Embryonic facial prominence (tissue), 1 donor: ENCODE measurements at regions not wholly inside any gene's neighbourhood (a gene's known extent, or its start where the extent isn't known, plus 50 kb on each side); places are given as distances from the start of the nearest gene placed in this dataset.

Experiments used
- DNase-seq: peaks from one replicate; pipeline ENCODE4 v3.0.0-alpha.2; 2016; ENCODE audit errors: extremely low spot score

DNA sequence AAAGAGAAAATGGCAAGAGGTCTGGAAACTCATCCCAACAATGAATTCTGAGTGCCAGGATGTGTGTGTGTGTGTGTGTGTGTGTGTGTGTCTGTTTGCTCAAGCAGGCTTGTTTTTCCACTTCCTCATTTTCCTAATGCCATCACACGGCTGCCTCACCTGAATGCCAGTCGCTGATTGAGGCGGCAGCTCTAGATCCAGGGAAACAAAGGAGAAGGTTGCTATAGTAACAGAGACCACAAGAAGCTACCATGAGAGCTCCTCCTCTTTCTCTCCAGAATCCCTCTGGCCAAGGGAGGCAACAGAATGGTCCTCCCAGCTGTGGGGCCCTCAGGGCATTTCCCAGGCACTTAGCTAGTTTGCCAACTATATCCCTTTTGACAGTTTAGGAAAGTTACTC, 241.1 kb upstream of the TSHZ2 start:
- peak; percentile 43 for DNase-seq

- no peak for DNase-seq
These were observed 244.3 kb upstream of the TSHZ2 start for GRCh38 chr20:52727740-52728456.

- no peak for DNase-seq
These were observed 247.6 kb upstream of the TSHZ2 start for GRCh38 chr20:52724541-52724940.

DNA sequence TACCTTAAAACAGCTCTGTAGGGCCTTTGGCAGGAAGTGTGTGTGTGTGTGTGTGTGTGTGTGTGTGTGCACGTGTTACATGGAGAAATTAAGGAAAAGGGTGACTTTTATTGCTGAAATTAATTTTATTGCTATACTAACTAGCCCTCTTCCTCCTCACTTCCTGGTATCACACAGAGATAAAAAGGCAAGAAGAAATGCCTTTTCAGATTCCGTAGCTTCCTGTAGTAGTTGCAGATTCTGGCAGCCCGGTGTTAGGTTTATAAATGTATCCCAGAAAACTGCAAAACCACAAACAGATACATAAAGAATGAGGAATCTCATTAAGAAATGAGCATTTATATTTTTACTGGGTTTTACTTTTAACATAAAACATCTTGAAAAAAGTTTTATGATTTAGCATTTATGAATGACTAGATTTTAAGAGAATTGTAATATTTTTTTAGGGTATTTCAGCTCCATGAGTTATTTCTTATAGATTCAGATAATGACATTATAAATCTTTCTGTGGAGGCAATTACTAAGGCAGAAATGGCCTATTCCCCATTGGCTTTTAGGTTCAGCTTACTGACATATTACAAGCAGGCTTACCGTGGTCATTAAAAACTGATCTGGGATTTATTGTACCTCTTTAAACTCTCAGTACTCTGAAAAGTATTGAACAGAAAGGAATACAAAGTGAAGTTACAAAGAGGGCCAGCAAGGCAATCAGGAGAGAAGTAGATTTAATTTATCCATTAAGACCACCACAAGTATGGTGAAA, 249.1 kb upstream of the TSHZ2 start:
- no peak for DNase-seq

- DNase-seq, result no peak
These were observed 264.0 kb upstream of the TSHZ2 start for GRCh38 chr20:52708137-52708536.

DNA sequence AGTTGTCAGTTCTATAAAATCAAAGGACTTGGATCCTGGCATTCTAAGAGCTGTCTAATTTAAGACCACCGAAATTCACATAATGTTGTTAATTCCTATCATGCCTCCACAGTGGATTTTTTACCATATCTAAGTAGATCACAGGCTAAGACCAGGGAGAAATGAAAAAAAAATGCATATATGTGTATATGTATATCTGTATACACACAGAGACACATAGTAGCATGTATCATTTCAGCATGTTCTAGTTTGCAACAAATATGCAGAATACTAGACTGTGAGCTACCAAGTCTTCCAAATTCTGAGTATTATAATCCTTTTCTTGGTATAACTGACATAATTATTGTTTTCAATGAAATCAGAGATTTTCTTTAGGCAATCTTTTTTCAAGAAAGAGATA, 267.6 kb upstream of the TSHZ2 start:
- DNase-seq, result no peak

DNA sequence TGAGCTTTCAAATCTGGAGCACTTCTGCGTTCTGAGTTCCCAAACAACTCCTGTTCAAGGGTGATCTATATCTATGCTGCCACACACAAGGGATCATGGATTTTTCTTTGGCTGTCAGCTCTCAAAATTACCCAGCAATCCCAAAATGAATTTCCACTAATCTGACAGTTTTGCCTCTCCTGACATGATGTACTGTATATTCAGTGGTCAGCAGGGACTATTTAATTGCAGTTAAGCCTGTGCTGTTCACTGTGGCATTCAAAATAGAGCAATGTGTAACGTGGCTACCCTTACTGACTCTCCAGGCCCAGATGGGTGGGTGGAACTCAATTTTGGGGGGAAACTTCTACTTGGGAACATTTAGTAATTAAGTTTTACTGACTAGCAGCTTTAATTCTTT, 283.8 kb upstream of the TSHZ2 start:
- DNase-seq, result no peak

- no peak for DNase-seq
These were observed 287.3 kb upstream of the TSHZ2 start for GRCh38 chr20:52684905-52685304.

GRCh38 chr20:52684176-52684575, 288.0 kb upstream of the TSHZ2 start:
- DNase-seq, result no peak

- no peak for DNase-seq
These were observed 288.4 kb upstream of the TSHZ2 start for GRCh38 chr20:52683761-52684160.

GRCh38 chr20:52682237-52682636, 289.9 kb upstream of the TSHZ2 start:
- no peak for DNase-seq

DNA sequence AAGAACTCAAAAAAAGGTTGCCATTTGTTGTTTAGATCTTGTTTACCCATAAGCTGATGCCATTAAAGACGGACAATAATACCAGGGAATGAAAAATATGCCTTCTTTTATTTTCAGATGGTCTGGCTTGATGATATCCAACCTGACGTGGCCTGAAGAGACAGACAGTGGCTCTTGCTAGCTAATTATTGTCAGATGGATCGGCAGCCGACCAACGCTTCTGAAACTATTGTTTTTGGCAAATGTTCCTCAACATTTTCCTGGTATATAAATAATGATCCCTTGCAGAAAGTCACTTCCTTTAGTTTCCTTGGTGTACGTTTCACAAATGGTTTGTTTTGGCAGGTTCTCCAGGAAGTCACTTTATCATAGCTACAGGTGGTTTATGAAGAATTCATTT, 290.9 kb upstream of the TSHZ2 start:
- DNase-seq, result no peak

DNA sequence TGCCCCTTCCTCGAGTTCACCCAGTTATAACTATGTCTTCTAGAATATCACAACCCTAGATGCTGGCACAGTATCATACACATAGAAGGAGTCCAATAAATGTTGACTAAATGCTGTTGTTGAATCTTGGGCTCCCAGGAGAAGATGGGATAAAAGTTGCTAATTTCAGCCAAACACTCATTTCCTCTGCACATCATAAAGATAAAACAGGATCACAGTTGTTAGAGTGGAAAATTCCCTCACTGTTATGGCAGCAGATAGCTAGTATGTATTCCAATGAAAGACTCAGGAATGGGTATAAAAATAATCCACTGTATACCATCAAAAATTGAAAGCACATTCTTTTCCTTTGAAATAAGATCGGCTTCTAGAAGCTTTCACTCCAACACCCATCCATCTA, 294.9 kb upstream of the TSHZ2 start:
- DNase-seq, result no peak

DNA sequence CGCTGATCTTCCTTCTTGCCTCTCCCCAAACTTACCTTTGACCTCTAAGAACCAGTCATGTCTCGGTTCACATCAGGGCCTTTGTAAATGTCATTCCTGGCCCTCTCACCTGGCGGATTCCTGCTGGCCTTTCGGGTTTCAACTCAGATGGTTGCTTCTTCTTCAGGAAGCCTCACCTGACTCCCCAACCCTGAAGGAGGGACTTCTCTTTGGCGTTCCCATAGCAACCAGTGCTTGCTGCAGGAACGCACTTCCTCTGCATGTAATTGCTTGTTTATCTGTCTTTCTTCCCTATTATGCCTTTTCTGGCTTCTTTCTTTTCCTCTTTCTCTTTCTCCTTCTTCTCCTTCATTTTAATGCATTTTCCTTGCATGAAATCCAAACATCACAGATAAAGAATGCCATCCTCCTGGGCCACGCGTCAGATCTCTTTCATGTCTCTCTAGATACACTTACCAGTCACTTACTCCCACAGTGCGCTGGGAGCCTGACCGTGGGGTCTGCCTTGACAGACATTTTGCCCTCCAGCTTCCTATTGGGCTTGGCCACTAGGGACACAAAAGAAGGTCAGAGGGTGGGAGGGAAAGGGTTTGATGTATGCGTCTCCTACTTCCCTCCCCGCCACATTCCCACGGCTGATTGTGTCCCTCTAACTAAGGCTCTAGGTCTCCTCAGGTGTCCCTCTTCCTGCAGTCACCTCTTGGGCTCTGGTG, 295.7 kb upstream of the TSHZ2 start:
- no peak for DNase-seq

DNA sequence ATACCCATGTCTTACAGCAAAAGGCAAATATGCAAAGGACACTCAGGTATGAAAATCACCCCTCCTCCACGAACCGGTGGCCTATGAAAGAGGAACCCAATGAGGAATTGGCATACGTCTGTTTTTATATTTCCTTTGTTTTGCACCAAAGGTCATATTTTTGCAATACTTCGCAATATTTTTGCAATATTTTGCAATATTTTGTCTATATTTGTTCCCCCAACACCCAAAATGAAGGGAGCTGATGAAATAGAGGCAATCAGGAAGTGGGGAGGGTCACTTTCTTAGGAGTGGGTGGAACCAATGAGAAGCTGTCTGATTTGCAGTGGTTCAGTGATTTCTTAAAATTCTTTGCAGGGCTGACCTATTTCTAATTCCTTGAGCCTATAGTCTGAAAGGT, 296.8 kb upstream of the TSHZ2 start:
- DNase-seq, result no peak

DNA sequence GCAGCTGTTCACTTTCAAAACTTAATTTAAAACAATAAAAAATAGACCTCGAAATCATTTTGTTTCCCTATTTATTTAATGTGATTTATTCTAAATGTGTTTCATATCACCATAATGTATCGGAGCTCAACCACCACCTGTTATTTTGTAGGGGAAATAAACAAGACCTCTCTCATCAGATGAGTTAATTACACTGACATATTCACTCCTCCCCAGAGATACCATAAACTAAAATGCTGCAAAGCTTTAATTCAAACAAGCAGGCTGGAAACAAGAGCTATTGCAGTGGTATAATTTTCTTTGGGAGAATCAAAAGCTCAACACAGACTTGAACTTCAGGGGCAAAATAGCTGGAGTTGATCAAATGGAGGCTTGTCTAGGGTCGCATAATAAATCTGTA, 303.5 kb upstream of the TSHZ2 start:
- DNase-seq, result no peak

DNA sequence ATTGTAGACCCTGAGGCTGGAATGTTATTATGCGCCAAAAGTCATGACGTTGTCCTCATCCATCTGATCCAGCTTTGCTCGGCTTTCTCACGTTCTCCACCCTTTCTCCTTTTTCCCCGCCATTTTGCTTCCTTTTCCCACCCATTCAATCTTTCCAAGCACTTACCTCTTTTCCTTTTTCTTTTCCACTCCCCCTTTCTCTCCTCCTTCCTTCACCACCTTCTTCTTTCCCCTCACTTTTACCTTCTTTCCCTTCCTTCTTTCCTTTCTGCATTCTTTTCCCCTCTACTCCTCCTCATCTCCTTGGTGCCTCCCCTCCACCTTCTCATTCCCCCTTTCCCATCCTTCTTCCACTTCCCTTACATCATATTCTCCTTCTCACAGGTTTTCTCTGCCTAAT, 304.8 kb upstream of the TSHZ2 start:
- DNase-seq, result no peak

- DNase-seq, result no peak
These were observed 306.7 kb upstream of the TSHZ2 start for GRCh38 chr20:52665441-52665840.

DNA sequence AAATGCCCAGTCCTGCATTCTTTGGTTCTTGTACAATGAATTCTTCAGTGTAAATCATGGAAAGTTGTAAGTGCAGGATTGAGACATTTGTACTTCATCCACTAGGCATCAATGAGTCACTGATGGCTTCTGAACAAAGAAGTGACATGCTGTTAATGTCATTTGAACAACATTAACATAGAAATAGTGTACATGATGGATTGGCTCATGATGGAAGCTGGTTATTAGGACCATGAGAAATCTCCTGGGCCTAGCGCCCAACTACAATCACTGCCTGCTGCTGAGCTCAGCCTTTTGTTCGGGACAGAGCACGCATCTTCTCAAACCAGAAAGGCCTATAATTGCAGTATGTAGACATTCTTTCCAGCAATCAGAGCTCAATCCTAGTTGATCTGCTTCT, 316.8 kb upstream of the TSHZ2 start:
- no peak for DNase-seq

GRCh38 chr20:52654567-52654966, 317.6 kb upstream of the TSHZ2 start:
- no peak for DNase-seq

- DNase-seq, result no peak
These were observed 319.9 kb upstream of the TSHZ2 start for GRCh38 chr20:52652271-52652670.

- no peak for DNase-seq
These were observed 322.4 kb upstream of the TSHZ2 start for GRCh38 chr20:52649727-52650126.

- no peak for DNase-seq
These were observed 326.3 kb upstream of the TSHZ2 start for GRCh38 chr20:52645822-52646221.
